ENCODE measurements at regions not wholly inside any gene's neighbourhood (a gene's known extent, or its start where the extent isn't known, plus 50 kb on each side); places are given as distances from the start of the nearest gene placed in this dataset.
"Not testable (repeated sequence)": the region's sequence is repeated elsewhere in the genome, so short reads cannot be mapped to it uniquely, and the experiment has no call there.

GRCh38 chr6:7008451-7008988 is 99.2 kb upstream of the RREB1 start:
- Mint-ChIP-seq H3K27me3 (peaks cover under 1% of the 10 kb centered on the region), H3K4me1 (peaks cover 8% of the 10 kb centered on the region), H3K27ac (no peak overlapping the region), H3K4me3 (no peak overlapping the region), H3K36me3 (no peaks in the 10 kb centered on the region), H3K9me3 (no peaks in the 10 kb centered on the region)

GRCh38 chr6:7016226-7016625 is 91.5 kb upstream of the RREB1 start:
- Mint-ChIP-seq H3K9me3 (no peaks in the 10 kb centered on the region), H3K4me3 (no peak overlapping the region), H3K36me3 (no peaks in the 10 kb centered on the region), H3K27me3 (no peaks in the 10 kb centered on the region), H3K4me1 (no peaks in the 10 kb centered on the region), H3K27ac (no peak overlapping the region)

DNA sequence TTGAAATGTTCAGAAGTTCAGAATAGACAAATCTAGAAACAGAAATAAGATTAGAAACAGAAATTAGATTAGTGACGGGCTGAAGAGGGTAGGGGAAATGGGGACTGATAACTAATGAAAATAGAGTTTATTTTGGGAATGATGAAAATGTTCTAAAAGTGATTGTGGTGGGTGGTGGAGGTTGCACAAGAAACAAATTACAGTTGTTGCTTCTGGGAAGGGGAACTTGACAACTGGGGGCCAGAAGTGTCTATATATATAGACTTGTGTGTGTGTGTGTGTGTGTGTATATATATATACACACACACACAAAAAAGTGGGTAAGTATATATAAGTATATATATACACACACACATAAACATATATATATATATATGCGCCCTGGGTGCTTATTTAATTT is 86.5 kb upstream of the RREB1 start:
- H3K4me3 Mint-ChIP-seq, result no peak overlapping the region
- no peaks in the 10 kb centered on the region for H3K36me3 Mint-ChIP-seq
- no peaks in the 10 kb centered on the region for H3K4me1 Mint-ChIP-seq
- H3K27ac Mint-ChIP-seq, result no peak overlapping the region
- H3K9me3 Mint-ChIP-seq, result no peaks in the 10 kb centered on the region
- H3K27me3 Mint-ChIP-seq, result peaks cover 2% of the 10 kb centered on the region

GRCh38 chr6:7025861-7026260 is 81.9 kb upstream of the RREB1 start:
- peaks cover 2% of the 10 kb centered on the region for H3K27me3 Mint-ChIP-seq
- no peak overlapping the region for H3K4me3 Mint-ChIP-seq
- no peaks in the 10 kb centered on the region for H3K36me3 Mint-ChIP-seq
- no peaks in the 10 kb centered on the region for H3K4me1 Mint-ChIP-seq
- H3K27ac Mint-ChIP-seq, result no peak overlapping the region
- no peaks in the 10 kb centered on the region for H3K9me3 Mint-ChIP-seq

- H3K27ac Mint-ChIP-seq, H3K27me3 Mint-ChIP-seq, H3K4me3 Mint-ChIP-seq, H3K4me1 Mint-ChIP-seq, H3K36me3 Mint-ChIP-seq, H3K9me3 Mint-ChIP-seq: not testable (repeated sequence)
Measured at GRCh38 chr6:7028963-7029362, 78.8 kb upstream of the RREB1 start.

GRCh38 chr6:7030968-7031367 is 76.8 kb upstream of the RREB1 start:
- H3K9me3 Mint-ChIP-seq, H3K4me1 Mint-ChIP-seq, H3K36me3 Mint-ChIP-seq, H3K27ac Mint-ChIP-seq, H3K4me3 Mint-ChIP-seq, H3K27me3 Mint-ChIP-seq: not testable (repeated sequence)

DNA sequence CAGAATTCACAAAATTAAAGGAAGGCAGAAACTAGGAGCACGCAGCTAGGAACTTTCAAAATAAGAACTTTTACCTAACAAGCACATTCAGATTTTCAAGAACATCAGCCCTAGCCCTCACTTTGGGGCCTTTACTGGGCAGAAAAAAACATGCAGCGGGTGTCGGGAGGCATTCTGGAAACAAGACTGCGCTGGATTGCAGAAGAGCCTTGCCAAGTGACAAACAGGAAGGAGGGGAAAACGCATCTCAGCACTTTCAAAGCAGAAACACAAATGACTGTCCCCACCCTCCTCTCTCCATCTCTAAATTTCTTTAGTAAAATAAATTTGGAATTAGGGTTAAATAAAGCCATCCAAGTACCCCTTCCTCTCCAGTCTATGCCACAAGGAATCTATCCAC is 74.6 kb upstream of the RREB1 start:
- H3K36me3 Mint-ChIP-seq, result no peaks in the 10 kb centered on the region
- H3K27ac Mint-ChIP-seq, result no peak overlapping the region
- H3K4me1 Mint-ChIP-seq, result no peaks in the 10 kb centered on the region
- H3K27me3 Mint-ChIP-seq, result no peaks in the 10 kb centered on the region
- H3K4me3 Mint-ChIP-seq, result no peak overlapping the region
- no peaks in the 10 kb centered on the region for H3K9me3 Mint-ChIP-seq

DNA sequence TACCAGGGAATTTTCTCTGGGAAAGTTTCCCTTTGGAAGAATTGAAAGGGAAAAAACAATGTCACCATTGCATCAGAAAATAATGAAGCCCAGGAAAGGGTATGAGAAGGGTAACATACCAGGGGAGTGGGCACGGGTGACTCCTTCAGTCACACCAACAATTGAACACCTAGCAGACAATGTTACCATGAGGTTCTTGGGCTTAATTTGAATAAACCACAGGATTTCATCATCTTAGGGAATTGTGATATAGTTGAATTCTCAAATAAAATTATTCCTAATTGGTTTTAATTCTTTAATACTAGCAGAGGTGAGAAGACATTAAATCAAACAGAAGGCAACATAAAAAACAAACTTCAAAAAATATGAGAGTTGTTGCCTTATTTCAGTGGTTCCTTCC is 73.7 kb upstream of the RREB1 start:
- H3K27me3 Mint-ChIP-seq, result no peaks in the 10 kb centered on the region
- no peak overlapping the region for H3K27ac Mint-ChIP-seq
- H3K36me3 Mint-ChIP-seq, result no peaks in the 10 kb centered on the region
- H3K4me3 Mint-ChIP-seq, result no peak overlapping the region
- no peaks in the 10 kb centered on the region for H3K9me3 Mint-ChIP-seq
- H3K4me1 Mint-ChIP-seq, result no peaks in the 10 kb centered on the region

- H3K27ac Mint-ChIP-seq, result no peak overlapping the region
- no peaks in the 10 kb centered on the region for H3K9me3 Mint-ChIP-seq
- H3K36me3 Mint-ChIP-seq, result no peaks in the 10 kb centered on the region
- H3K4me1 Mint-ChIP-seq, result no peaks in the 10 kb centered on the region
- H3K4me3 Mint-ChIP-seq, result no peak overlapping the region
- no peaks in the 10 kb centered on the region for H3K27me3 Mint-ChIP-seq
Measured at GRCh38 chr6:7035837-7036249, 71.9 kb upstream of the RREB1 start.

- H3K27ac Mint-ChIP-seq, result no peak overlapping the region
- H3K27me3 Mint-ChIP-seq, result no peaks in the 10 kb centered on the region
- H3K36me3 Mint-ChIP-seq, result no peaks in the 10 kb centered on the region
- H3K4me1 Mint-ChIP-seq, result peaks cover 17% of the 10 kb centered on the region
- no peak overlapping the region for H3K4me3 Mint-ChIP-seq
- no peaks in the 10 kb centered on the region for H3K9me3 Mint-ChIP-seq
Measured at GRCh38 chr6:7041511-7042026, 66.2 kb upstream of the RREB1 start.

DNA sequence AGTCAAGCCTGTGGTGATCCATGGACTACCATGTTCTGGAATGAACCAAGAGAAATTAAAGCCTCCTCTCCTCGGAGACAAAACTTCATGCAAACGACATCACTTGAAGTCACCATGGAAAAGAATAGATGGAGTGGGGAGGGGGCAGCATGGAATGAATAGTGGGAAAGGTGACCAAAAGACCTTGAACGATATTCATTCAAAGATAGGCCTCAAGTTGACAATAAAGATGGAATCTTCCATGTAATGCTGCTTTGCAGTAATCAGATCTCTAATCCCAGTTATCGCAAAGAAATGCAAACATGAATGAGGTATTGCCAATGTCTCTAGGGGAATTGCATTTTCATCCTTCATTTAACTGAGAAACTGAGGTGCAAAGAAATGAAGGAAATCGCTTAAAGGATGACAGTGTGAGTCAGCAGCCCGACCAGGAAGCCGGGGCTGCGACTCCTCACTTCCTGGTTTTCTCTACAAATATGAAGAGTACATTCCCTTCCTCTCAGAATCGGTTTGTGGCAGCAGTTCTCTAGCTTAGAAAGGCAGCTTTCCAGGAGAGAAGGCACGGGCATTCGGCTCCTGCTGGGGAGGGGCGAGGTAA is 65.6 kb upstream of the RREB1 start:
- no peaks in the 10 kb centered on the region for H3K27me3 Mint-ChIP-seq
- H3K9me3 Mint-ChIP-seq, result no peaks in the 10 kb centered on the region
- H3K36me3 Mint-ChIP-seq, result no peaks in the 10 kb centered on the region
- no peak overlapping the region for H3K4me3 Mint-ChIP-seq
- H3K27ac Mint-ChIP-seq, result no peak overlapping the region
- peaks cover 17% of the 10 kb centered on the region for H3K4me1 Mint-ChIP-seq

DNA sequence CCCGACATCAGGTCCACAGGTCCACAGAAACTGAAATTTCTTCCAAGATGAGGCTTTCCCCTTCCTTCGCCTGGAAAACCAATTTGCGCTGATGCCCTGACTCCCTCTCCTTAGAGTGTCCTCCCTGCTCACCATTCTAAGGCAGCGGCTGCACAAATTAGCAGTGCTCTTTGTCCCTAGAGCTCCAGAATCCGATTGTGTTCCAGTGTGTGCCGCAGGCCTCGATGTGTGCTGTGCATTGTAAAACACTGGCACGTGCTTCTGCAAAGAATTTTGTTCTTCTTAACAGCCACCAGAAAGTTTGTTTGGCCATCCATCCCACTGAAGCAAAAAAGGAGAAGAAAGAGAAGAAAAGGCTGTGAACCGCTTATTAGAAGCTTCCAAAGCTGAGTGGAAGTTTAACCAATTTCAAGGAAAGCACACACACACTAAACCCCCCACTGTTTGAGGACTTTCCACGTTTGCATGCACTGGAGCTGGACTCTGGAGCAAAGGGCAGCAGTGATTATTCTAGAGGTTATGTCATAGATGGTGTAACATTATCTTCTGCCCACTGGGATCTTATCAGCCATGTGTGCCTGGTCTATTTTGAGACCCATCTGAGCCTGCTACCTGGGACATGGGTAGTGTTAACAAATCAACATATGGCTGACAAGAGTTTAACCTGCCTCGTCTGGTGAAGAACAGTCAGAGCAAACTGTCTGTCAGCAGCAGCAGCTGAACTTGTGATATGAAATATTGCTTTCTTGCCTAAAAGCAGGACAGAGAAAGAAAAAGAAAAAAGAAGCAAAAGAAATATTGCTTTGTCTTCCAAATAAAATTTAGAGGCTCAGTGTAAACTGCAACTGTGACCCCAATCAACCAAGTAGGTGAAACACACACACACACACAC is 64.9 kb upstream of the RREB1 start:
- H3K4me1 Mint-ChIP-seq, result peaks cover 17% of the 10 kb centered on the region
- H3K4me3 Mint-ChIP-seq, result no peak overlapping the region
- H3K27me3 Mint-ChIP-seq, result no peaks in the 10 kb centered on the region
- H3K27ac Mint-ChIP-seq, result no peak overlapping the region
- no peaks in the 10 kb centered on the region for H3K36me3 Mint-ChIP-seq
- no peaks in the 10 kb centered on the region for H3K9me3 Mint-ChIP-seq

DNA sequence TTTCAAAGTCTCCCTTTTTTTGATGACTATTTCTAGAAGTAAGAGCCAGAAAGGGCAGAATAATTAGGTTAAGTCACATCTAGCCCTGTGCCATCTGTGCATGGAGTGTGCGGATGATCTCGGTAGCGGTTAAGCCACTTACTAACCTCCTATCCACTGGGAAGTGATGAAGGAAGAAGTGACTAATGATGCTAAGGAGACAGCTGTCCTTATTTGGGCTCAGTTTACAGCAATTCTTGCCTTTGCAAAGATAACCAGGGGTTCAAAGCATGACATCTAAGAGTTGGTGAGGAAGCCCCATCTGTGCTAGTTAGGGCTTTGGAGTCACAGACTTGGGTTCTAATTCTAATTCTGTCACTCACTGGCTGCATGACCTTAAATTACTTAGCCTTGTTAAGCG is 62.4 kb upstream of the RREB1 start:
- Mint-ChIP-seq H3K27ac (no peak overlapping the region), H3K9me3 (no peaks in the 10 kb centered on the region), H3K4me1 (peaks cover 24% of the 10 kb centered on the region), H3K4me3 (no peak overlapping the region), H3K36me3 (no peaks in the 10 kb centered on the region), H3K27me3 (no peaks in the 10 kb centered on the region)

- Mint-ChIP-seq H3K36me3 (no peaks in the 10 kb centered on the region), H3K27me3 (no peaks in the 10 kb centered on the region), H3K9me3 (no peaks in the 10 kb centered on the region), H3K27ac (no peak overlapping the region), H3K4me1 (peaks cover 26% of the 10 kb centered on the region), H3K4me3 (no peak overlapping the region)
Measured at GRCh38 chr6:7045746-7046145, 62.0 kb upstream of the RREB1 start.

DNA sequence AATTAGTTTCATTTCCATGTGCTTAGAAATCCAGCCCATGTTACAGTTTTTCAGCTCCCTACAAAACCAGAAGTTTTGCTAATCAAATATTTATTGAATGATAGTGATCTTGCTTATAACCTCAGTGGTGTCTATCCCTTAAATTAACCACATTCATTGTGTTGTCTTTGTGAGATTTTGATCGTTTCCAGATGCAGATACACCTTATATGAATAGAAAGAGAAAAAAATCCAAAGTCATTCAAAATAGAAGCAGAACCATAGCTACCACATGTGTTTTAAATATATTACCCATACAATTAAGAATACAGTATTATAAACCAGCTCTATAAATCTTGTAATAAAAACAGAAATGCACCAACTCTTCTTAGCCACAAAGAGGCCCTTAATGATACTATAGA is 60.6 kb upstream of the RREB1 start:
- Mint-ChIP-seq H3K27me3 (no peaks in the 10 kb centered on the region), H3K4me1 (peaks cover 16% of the 10 kb centered on the region), H3K9me3 (no peaks in the 10 kb centered on the region), H3K36me3 (no peaks in the 10 kb centered on the region), H3K27ac (no peak overlapping the region), H3K4me3 (no peak overlapping the region)

DNA sequence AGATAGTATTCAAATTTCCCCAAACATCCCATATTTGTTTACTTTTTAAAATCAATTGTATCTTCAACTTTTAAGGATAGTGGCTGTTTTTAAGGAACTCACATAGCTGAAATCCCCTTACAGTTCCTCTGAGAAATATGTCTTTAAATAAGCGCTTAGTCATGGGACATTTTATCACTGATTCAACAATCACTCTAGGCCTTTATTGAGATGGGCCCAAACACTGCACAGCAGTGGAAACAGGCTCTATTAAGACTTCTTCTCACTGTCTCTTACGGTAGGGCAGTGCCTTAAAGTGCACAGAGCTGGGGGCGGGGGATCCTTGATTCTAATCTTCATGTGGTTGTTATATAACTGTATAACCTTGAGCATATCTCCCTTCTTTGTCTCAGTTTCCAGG is 59.8 kb upstream of the RREB1 start:
- H3K36me3 Mint-ChIP-seq, result no peaks in the 10 kb centered on the region
- H3K4me3 Mint-ChIP-seq, result no peak overlapping the region
- H3K27me3 Mint-ChIP-seq, result no peaks in the 10 kb centered on the region
- H3K27ac Mint-ChIP-seq, result no peak overlapping the region
- no peaks in the 10 kb centered on the region for H3K9me3 Mint-ChIP-seq
- H3K4me1 Mint-ChIP-seq, result peaks cover 14% of the 10 kb centered on the region

Data from activated naive CD4-positive, alpha-beta T cell treated with anti-CD3 and anti-CD28 coated beads, Interleukin-2, amount 50 U/mL, for 24 hours (primary cell).